Astrocyte of the cerebellum (primary cell): ENCODE measurements at regions not wholly inside any gene's neighbourhood (a gene's known extent, or its start where the extent isn't known, plus 50 kb on each side); places are given as distances from the start of the nearest gene placed in this dataset.

Source experiments
- DNase-seq: peaks from one replicate; pipeline ENCODE4 v3.0.0-alpha.2; 2011; ENCODE audit warnings: low read depth
- H3K4me3 ChIP-seq: 2 replicates; pipeline ENCODE4 v1.5.1; 2011; ENCODE audit warnings: mild to moderate bottlenecking, low read depth, low read length, moderate library complexity
- in situ Hi-C: cut with HindIII; loops from 2 replicates; pipeline ENCODE4 v1.10.0; 2017; ENCODE audit warnings: low sequenced_read_pairs
- TF ChIP-seq, protein P1 (sequence below): IDR thresholded peaks from 2 replicates; pipeline ENCODE4 v1.5.1; 2012; ENCODE audit warnings: low read length, low read depth, moderate library complexity, mild to moderate bottlenecking; ENCODE audit errors: missing control alignments

- TF ChIP-seq, protein P1, sequence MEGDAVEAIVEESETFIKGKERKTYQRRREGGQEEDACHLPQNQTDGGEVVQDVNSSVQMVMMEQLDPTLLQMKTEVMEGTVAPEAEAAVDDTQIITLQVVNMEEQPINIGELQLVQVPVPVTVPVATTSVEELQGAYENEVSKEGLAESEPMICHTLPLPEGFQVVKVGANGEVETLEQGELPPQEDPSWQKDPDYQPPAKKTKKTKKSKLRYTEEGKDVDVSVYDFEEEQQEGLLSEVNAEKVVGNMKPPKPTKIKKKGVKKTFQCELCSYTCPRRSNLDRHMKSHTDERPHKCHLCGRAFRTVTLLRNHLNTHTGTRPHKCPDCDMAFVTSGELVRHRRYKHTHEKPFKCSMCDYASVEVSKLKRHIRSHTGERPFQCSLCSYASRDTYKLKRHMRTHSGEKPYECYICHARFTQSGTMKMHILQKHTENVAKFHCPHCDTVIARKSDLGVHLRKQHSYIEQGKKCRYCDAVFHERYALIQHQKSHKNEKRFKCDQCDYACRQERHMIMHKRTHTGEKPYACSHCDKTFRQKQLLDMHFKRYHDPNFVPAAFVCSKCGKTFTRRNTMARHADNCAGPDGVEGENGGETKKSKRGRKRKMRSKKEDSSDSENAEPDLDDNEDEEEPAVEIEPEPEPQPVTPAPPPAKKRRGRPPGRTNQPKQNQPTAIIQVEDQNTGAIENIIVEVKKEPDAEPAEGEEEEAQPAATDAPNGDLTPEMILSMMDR: no peak
- in situ Hi-C loops: no loop called here
- no peak overlapping the region for H3K4me3 ChIP-seq
- no peak for DNase-seq
Measured at GRCh38 chr3:5576277-5577011, 388.9 kb downstream of the EDEM1 start.

DNA sequence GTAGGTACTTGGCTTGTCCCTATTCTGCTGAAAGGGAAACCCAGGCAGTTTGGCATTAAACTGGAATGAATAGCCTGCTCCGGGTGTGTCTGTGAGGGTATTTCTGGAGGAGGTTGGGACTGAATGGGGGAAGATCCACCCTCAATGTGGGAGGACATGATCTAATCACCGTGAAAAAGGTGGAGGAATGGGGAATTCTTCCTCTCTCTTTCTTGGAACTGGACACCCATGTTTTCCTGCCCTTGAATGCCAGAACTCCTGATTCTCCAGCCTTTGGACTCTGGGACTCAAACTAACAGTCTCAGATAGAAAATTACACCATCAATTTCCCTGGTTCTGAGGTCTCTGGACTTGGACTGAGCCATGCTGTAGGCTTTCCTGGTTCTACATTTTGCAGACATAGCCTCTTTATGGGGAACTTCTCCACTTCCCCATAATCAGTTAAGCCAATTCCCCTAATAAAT, 391.7 kb downstream of the EDEM1 start:
- no peak for DNase-seq
- no peak overlapping the region for H3K4me3 ChIP-seq
- TF ChIP-seq, protein P1: no peak
- in situ Hi-C loops: no loop called here

DNA sequence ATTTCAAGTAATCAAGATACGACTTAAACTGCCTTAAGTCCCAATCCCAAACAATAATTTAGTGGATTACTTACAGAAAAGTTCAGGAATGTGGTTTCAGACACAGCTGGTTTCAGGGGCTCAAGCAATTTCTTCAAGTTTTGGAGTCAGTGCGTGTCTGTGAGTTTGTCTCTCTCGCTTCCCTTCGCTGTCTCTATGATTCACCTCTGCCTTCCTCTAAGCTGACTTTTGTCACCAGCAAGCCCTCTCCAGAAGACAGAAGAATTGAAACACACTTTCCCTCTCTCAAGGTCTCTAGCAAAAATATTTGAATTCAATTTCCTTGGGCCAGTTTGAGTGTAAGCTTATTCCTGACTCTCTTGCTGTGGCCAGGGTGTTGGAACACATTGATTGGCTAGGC, 392.4 kb downstream of the EDEM1 start:
- TF ChIP-seq, protein P1: no peak
- in situ Hi-C loops: no loop called here
- H3K4me3 ChIP-seq: no peak overlapping the region
- DNase-seq: no peak

- in situ Hi-C loops: no loop called here
- H3K4me3 ChIP-seq: no peak overlapping the region
- TF ChIP-seq, protein P1: no peak
- DNase-seq: no peak
Measured at GRCh38 chr3:5580826-5581225, 393.3 kb downstream of the EDEM1 start.

- DNase-seq: no peak
- in situ Hi-C loops: no loop called here
- TF ChIP-seq, protein P1: no peak
- no peak overlapping the region for H3K4me3 ChIP-seq
Measured at GRCh38 chr3:5581743-5582142, 394.2 kb downstream of the EDEM1 start.

DNA sequence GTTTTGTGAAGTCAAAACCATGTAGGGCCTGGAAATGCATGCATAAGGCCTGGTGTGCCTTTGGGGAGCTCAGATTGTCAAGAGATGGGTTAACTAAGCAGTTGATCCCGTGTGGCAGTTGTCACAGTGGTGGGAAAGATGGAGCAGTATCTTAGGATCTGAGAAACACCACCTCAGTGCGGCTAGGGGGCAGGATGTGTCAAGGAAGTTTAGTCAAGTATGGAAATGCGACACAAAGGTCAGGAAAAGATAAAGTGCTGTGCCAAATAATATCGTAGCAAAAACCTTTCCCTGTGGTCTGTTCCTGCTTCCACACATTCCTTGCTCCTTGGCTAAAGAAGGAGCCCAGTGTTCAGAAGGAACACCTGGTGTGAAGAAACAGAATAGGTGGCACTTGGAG, 396.4 kb downstream of the EDEM1 start:
- DNase-seq: no peak
- TF ChIP-seq, protein P1: no peak
- no peak overlapping the region for H3K4me3 ChIP-seq
- in situ Hi-C loops: no loop called here
